Limb (tissue), 2 donors: ENCODE measurements at regions not wholly inside any gene's neighbourhood (a gene's known extent, or its start where the extent isn't known, plus 50 kb on each side); places are given as distances from the start of the nearest gene placed in this dataset.

ENCODE experiments used
- DNase-seq, 2 donors: peaks; one replicate each; pipeline ENCODE4 v3.0.0-alpha.2; 2016; ENCODE audit errors: extremely low spot score in 2 of 2

- peak in 1 of 2 donors; percentile 12 for DNase-seq
Observed at GRCh38 chr12:34393821-34394150, 371.5 kb downstream of the ALG10 start.

DNA sequence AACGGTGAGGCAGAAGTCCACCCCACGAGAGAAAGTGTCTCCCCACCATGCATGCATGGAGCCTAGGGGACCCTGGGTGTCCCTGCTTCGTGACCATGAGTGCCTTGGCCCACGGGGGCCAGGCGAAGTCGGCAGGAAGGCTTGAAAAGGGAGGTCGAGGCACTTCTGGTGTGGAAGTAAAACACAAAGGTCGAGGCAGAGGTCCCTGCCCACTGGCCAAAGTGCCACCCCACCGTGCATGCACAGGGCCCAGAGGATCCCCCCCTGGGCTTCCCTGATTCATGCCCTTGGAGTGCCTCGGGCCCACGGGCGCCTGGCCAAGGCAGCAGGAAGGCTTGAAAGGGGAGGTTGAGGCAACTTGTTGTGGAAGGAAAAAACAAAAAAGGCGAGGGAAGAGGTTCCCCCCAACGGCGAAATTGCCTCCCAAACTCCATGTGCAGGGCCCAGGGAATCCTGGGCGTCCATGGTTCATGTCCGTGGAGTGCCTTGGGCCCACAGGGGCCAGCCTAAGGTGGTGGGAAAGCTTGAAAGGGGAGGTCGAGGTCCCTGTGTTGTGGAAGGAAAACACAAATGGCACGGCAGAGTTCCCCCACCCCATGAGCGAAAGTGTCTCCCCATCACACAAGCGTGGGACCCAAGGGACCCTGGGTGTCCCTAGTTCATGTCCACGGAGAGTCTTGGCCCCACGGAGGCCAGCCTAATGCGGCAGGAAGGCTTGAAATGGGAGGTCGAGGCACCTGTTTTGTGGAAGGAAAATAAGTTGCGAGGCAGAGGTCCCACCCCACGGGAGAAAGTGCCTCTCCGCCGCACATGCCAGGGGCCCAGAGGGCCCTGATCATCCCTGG, 372.1 kb downstream of the ALG10 start:
- peak in 1 of 2 donors; percentile 14 for DNase-seq

GRCh38 chr12:34395056-34396005, 373.0 kb downstream of the ALG10 start:
- peak in 1 of 2 donors; percentile 11 for DNase-seq

DNA sequence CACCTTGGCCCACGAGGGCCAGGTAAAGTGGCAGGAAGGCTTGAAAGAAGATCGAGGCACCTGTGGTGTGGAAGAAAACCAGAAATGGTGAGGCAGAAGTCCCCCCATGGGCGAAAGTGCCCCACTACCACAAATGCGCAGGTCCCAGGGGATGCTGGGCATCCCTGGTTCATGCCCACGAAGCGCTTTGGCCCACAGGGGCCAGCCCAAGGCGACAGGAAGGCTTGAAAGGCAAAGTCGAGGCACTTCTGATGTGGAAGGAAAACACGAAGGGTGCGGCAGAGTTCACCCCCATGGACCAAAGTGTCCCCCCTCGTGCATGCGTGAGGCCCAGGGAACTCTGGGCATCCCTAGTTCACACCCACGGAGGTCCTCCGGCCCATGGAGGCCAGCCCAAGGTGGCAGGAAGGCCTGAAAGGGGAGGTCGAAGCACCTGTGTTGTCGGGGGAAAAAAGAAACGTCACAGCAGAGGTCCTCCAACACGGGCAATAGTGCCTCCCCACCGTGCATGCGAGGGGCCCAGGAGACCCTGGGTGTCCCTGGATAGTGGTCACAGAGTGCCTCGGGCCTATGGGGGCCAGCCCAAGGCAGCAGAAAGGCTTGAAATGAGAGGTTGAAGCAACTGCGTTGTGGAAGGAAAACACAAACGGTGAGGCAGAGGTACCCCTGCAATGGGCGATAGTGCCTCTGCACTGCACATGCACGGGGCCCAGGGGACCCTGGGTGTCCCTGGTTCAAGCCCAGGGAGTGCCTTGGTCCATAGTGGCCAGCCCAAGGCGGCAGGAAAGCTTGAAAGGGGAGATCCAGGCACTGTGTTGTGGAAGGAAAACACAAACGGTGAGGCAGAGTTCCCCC, 373.9 kb downstream of the ALG10 start:
- peak in 1 of 2 donors; percentile 11 for DNase-seq

DNA sequence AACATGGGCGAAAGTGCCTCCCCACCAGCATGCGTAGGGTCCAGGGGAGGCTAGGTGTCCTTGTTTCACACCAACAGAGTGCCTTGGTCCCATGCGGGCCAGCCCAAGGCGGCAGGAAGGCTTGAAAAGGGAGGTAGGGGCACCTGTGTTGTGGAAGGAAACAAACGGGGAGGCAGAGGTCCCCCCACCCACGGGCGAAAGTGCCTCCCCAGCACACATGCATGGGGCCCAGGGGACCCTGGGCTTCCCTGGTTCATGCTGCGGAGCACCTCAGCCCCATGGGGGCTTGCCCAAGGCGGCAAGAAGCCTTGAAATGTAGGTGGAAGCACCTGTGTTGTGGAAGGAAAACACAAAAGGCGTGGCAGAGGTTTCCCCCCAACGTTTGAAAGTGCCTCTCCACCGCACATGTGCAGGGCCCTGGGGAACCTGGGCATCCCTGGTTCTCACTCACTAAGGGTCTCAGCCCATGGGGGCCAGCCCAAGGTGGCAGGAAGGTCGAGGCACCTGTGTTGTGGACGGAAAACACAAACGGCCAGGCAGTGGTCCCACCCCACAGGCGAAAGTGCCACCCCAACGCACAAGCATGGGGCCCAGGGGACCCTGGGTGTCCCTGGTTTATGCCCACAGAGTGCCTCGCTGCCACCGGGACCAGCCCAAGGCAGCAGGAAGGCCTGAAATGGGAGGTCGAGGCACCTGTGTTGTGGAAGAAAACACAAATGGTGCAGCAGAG, 374.7 kb downstream of the ALG10 start:
- peak in 1 of 2 donors; percentile 15 for DNase-seq

DNA sequence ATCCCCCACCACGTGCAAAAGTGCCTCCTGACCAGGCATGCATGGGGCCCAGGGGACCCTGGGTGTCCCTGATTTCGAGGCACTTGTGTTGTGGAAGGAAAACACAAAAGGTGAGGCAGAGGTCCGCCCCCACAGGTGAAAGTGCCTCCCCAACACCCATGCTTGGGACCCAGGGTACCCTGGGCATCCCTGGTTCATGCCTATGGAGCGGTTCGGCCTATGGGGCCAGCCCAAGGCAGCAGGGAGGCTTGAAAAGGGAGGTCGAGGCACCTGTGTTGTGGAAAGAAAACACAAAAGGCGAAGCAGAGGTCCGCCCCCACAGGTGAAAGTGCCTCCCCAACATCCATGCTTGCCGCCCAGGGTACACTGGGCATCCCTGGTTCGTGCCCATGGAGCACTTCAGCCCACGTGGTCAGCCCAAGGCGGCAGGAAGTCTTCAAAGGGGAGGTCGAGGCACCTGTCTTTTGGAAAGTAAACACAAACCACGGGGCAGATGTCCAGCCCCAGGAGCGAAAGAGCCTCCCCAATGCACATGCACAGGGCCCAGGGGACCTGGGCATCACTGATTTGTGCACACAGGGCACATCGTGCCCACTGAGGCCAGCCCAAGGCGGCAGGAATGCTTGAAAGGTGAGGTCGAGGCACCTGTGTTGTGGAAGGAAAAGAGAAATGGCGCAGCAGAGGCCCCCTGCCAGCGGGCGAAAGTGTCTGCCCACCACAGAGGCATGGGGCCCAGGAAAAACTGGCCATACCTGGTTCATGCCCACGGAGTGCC, 375.5 kb downstream of the ALG10 start:
- DNase-seq, result peak in 1 of 2 donors; percentile 14

- DNase-seq, result peak in 1 of 2 donors; percentile 8
Observed at GRCh38 chr12:34398366-34398705, 376.0 kb downstream of the ALG10 start.

GRCh38 chr12:34398706-34399630, 376.7 kb downstream of the ALG10 start:
- peak in 1 of 2 donors; percentile 16 for DNase-seq

DNA sequence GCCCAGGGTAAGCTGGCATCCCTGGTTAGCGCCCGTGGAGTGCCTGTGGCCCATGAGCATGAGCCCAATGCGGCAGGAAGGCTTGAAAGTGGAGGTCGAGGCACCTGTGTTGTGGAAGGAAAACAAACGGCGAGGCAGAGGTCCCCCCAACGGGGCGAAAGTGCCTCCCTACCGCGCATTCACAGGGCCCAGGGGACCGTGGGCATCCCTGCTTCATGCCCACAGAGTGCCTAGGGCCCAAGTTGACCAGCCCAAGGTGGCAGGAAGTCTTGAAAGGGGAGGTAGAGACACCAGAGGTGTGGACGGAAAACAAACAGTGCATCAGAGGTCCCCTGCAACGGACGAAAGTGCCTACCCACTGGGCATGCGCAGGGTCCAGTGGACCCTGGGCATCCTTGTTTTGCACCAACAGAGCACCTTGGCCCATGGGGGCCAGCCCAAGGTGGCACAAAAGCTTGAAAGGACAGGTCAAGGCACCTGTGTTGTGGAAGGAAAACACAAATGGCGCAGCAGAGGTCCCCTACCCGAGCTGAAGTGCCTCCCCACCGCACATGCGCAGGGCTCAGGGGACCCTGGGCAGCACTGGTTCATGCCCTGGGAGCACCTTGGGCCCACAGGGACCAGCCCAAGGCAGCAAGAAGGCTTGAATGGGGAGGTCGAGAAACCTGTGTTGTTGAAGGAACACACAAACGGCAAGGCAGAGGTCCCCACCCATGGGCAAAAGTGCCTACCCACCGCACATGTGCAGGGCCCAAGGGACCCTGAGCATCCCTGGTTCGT, 377.5 kb downstream of the ALG10 start:
- peak in 1 of 2 donors; percentile 14 for DNase-seq

DNA sequence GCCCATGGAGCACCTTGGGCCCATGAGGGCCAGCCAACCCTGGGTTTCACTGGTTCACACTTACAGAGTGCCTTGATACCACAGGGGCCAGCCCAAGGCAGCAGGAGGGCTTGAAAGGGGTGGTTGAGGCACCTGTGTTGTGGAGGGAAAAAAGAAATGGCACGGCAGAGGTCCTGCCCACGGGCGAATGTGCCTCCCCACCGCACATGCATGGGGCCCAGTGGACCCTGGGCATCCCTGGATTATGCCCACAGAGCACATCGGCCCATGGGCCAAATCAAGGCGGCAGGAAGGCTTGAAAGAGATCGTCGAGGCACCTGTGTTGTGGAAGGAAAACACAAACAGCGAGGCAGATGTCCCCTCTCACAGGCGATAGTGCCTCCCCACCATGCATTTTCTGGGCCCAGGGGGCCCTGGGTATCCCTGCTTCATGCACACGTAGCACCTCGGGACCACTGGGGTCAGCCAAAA, 378.1 kb downstream of the ALG10 start:
- peak in 1 of 2 donors; percentile 5 for DNase-seq

DNA sequence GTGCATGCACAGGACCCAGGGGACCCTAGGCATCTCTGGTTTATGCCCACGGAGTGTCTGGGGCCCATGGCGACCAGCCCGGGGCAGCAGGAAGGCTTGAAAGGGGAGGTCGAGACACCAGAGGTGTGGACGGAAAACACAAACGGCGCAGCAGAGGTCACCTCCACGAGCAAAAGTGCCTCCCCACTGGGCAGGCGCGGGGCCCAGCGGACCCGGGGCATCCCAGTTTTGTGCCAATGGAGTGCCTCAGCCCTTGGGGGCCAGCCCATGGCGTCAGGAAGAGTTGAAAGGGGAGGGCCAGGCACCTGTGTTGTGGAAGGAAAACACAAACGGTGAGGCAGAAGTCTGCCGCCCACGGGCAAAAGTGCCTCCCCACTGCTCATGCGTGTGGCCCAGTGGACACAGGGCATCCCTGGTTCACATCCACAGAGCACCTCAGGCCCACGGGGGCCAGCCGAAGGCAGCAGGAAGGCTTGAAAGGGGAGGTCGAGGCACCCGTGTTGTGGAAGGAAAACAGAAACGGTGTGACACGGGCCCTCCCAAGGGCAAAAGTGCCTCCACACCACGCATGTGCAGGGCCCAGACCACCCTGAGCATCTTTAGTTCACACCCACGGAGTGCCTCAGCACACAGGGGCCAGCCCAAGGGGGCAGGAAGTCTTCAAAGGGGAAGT, 378.8 kb downstream of the ALG10 start:
- peak in 1 of 2 donors; percentile 18 for DNase-seq

GRCh38 chr12:34401659-34402227, 379.4 kb downstream of the ALG10 start:
- peak in 1 of 2 donors; percentile 21 for DNase-seq

DNA sequence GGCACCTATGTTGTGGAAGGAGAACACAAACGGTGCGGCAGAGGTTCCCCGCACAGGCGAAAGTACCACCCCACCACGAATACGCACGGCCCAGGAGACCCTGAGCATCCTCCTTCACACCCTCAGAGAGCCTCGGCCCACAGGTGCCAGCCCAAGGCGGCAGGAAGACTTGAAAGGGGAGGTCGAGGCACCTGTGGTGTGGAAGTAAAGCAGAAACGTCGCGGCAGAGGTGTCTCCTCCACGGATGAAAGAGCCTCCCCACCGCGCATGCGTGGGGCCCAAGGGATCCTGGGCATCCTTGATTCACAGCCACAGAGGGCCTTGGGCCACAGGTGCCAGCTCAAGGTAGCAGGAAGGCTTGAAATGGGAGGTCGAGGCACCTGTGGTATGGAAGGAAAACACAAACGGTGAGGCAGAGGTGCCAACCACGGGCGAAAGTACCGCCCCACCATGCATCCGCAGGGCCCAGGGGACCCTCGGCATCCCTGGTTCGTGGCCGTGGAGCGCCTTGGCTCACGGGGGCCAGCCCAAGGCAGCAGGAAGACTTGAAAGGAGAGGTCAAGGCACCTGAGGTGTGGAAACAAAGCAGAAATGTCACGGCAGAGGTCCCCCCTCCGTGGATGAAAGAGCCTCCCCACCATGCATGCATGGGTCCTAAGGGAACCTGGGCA, 380.1 kb downstream of the ALG10 start:
- DNase-seq, result peak in 1 of 2 donors; percentile 14

DNA sequence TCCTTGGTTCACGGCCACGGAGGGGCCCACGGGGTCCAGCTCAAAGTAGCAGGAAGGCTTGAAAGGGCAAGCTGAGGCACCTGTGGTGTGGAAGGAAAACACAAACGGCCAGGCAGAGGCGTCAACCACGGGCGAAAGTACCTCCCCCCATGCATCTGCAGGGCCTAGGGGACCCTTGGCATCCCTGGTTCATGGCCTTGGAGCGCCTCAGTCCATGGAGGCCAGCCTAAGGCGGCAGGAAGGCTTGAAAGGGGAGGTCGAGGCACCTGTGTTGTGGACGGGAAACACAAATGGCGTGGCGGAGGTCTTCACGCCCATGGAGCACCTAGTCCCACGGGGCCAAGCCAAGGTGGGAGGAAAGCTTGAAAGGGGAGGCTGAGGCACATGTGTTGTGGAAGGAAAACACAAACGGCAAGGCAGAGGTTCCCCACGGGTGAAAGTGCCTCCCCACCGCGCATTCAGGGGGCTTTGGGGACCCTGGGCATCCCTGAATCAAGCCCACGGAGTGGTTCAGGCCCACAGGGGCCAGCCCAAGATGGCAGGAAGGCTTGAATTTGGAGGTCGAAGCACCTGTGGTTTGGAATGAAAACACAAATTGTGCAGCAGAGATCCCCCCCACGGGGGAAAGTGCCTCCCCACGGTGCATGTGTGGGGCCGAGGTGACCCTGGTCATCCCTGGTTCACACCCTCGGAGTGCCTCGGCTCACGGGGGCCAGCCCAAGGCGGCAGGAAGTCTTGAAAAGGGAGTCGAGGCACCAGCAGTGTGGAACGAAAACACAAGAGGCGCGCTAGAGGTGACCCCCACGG, 380.8 kb downstream of the ALG10 start:
- DNase-seq, result peak in 1 of 2 donors; percentile 18

DNA sequence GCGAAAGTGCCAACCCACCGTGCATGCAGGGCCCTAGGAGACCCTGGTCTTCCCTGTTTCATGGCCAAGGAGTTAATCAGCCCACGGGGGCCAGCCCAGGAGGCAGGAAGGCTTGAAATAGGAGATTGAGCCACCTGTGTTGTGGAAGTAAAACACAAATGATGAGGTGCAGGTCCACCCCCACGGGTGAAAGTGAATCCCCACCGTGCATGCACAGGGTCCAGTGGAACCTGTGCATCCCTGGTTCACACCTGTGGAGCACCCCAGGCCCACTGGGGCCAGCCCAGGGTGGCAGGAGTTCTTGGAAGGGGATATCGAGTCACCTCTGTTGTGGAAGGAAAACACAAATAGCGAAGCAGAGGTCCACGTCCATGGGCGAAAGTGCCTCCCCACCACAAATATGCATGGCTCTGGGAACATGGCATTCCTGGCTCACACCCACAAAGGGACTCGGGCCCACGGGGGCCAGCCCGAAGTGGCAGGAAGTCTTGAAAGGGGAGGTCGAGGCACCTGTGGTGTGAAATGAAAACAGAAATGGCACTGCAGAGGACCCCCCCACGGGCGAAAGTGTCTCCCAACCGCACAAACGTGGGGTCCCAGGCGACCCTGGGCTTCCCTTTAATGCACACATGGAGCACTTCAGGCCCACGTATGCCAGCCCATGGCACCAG, 381.5 kb downstream of the ALG10 start:
- DNase-seq, result peak in 1 of 2 donors; percentile 9
